ENCODE measurements at regions not wholly inside any gene's neighbourhood (a gene's known extent, or its start where the extent isn't known, plus 50 kb on each side); places are given as distances from the start of the nearest gene placed in this dataset.

DNA sequence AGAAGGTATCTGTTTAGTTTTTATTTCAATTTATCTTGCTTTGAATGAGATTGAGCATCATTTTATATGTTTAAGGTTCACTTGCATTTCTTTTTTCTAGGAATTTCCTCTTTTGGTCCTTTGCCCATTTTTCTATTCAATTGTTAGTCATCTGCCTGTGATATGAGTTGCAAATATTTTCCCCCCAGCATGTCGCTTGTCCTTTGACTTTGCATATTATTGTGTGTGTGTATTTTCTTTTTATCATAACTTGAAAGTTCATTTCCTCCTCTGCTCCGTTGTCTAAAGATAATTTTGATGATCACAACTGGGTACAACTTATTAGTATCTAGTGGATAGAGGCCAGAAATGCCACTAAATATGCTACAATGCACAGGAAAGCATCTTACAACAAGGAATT is 132.7 kb upstream of the MDFIC start:
- no peak overlapping the region for H3K4me3 Mint-ChIP-seq (ENCODE audit: unreplicated experiment)
- TF ChIP-seq, protein P1, sequence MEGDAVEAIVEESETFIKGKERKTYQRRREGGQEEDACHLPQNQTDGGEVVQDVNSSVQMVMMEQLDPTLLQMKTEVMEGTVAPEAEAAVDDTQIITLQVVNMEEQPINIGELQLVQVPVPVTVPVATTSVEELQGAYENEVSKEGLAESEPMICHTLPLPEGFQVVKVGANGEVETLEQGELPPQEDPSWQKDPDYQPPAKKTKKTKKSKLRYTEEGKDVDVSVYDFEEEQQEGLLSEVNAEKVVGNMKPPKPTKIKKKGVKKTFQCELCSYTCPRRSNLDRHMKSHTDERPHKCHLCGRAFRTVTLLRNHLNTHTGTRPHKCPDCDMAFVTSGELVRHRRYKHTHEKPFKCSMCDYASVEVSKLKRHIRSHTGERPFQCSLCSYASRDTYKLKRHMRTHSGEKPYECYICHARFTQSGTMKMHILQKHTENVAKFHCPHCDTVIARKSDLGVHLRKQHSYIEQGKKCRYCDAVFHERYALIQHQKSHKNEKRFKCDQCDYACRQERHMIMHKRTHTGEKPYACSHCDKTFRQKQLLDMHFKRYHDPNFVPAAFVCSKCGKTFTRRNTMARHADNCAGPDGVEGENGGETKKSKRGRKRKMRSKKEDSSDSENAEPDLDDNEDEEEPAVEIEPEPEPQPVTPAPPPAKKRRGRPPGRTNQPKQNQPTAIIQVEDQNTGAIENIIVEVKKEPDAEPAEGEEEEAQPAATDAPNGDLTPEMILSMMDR (IDR thresholded peaks at IDR 0.05): no peak
- peaks cover 25% of the 10 kb centered on the region for H3K4me1 Mint-ChIP-seq (ENCODE audit: unreplicated experiment)
- no peak overlapping the region for H3K27ac Mint-ChIP-seq (ENCODE audit: unreplicated experiment)
- H3K36me3 Mint-ChIP-seq (ENCODE audit: unreplicated experiment): no peaks in the 10 kb centered on the region
- DNase-seq (ENCODE audit: extremely low spot score, unreplicated experiment): no peak
- H3K27me3 Mint-ChIP-seq (ENCODE audit: unreplicated experiment): no peaks in the 10 kb centered on the region
- peaks cover 5% of the 10 kb centered on the region for H3K9me3 Mint-ChIP-seq (ENCODE audit: unreplicated experiment)

DNA sequence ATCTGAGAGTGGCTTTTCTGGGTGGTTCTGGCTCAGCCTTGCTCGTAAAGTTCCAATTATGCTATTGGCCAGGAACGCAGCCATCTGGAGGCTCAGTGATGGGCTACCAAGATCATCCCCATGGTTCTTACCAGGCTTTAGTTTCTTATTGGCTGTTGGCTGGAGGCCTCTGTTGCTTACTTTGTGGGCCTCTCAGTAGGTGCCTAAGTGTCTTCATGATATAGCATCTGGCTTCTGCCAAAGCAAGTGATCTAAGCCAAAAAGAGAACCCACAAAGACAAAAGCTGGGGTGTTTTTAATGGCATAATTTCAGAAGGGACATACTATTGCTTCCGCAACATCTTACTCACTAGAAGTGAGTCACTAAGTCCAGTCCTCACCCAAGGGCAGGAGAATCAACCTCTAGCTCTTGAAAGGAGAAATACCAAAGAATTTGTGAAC is 132.0 kb upstream of the MDFIC start:
- Mint-ChIP-seq H3K9me3 (ENCODE audit: unreplicated experiment) (peaks cover 5% of the 10 kb centered on the region), H3K27ac (ENCODE audit: unreplicated experiment) (peak overlapping the region; percentile 53), H3K27me3 (ENCODE audit: unreplicated experiment) (peaks cover 2% of the 10 kb centered on the region), H3K4me3 (ENCODE audit: unreplicated experiment) (no peak overlapping the region), H3K36me3 (ENCODE audit: unreplicated experiment) (no peaks in the 10 kb centered on the region), H3K4me1 (ENCODE audit: unreplicated experiment) (peaks cover 25% of the 10 kb centered on the region)
- DNase-seq (ENCODE audit: extremely low spot score, unreplicated experiment): no peak
- TF ChIP-seq, protein P1 (IDR thresholded peaks at IDR 0.05): no peak

DNA sequence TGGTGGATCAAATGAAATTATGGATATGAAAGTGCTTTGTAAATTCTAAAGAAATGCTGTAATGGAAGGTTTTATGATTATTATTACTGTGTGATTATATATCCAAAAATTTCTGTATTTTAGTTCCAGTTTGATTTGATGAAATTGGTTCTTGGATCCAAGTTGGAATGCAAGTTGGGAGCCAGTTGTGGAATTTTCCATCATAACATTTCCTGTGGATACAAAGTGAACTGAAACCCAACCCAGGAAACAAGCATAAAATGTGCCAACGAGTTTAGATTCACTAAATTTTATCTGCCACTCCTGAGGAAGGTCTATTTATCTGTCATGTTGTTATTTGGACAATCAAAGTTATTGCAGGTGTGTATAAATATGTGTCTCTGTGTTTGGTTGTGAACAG is 131.4 kb upstream of the MDFIC start:
- no peak overlapping the region for H3K4me3 Mint-ChIP-seq (ENCODE audit: unreplicated experiment)
- TF ChIP-seq, protein P1 (IDR thresholded peaks at IDR 0.05): no peak
- no peak for DNase-seq (ENCODE audit: extremely low spot score, unreplicated experiment)
- peaks cover 25% of the 10 kb centered on the region for H3K4me1 Mint-ChIP-seq (ENCODE audit: unreplicated experiment)
- H3K27ac Mint-ChIP-seq (ENCODE audit: unreplicated experiment): peak overlapping the region; percentile 29
- H3K36me3 Mint-ChIP-seq (ENCODE audit: unreplicated experiment): no peaks in the 10 kb centered on the region
- H3K9me3 Mint-ChIP-seq (ENCODE audit: unreplicated experiment): peaks cover 5% of the 10 kb centered on the region
- peaks cover 7% of the 10 kb centered on the region for H3K27me3 Mint-ChIP-seq (ENCODE audit: unreplicated experiment)

DNA sequence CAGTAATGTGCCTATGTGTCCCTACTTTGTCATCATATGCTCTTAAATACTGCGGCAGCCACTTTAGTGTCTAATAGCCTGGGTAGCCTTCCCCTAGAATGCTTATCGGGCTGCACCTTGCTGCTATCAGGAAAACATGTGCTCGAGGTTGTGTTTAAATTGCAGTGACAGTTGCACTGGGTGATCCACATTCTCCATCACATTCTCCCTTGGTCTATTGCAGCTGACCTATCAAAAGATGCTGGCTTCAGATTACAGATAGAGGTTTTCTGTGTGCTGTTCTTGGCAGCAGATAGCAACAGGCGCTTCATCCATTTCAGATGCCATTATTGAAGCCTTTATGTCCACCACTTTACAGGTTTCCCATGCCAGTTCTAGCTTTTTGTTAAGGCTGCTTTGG is 130.1 kb upstream of the MDFIC start:
- no peak for DNase-seq (ENCODE audit: extremely low spot score, unreplicated experiment)
- no peak overlapping the region for H3K4me3 Mint-ChIP-seq (ENCODE audit: unreplicated experiment)
- H3K36me3 Mint-ChIP-seq (ENCODE audit: unreplicated experiment): no peaks in the 10 kb centered on the region
- H3K27me3 Mint-ChIP-seq (ENCODE audit: unreplicated experiment): peaks cover 11% of the 10 kb centered on the region
- H3K9me3 Mint-ChIP-seq (ENCODE audit: unreplicated experiment): peaks cover 5% of the 10 kb centered on the region
- H3K4me1 Mint-ChIP-seq (ENCODE audit: unreplicated experiment): peaks cover 25% of the 10 kb centered on the region
- TF ChIP-seq, protein P1 (IDR thresholded peaks at IDR 0.05): no peak
- no peak overlapping the region for H3K27ac Mint-ChIP-seq (ENCODE audit: unreplicated experiment)

DNA sequence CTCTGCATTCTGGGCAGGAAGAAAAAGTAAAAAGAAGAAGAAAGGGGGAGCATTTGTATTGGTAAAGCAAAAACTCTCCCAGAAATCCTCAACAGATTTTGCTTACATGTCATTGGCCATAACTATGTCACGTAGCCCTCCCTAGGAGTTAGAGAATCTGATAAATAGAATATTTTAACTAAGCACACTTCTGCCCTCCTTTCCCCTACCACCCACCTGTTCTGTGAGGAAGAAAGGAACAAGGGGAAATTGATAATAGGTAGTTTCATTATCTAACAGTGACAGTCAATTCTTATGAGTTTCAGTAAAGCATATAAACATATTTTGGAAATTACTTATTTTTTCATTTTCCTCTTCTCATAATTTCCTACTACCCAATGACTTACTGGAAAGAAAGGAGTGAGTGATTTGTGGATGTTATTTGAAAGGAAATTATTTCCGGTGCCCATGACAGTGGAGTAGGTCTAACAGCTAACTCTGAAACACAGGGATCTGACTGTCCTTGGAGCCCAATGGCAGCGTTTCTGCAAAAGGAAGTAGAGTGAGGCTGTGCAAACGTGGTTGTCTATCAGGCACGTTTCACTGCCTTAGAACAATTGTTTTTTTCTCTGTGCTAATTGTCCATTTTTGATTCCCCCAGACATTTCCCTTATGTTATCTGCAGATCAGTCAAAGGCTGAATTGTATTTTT is 128.6 kb upstream of the MDFIC start:
- Mint-ChIP-seq H3K9me3 (ENCODE audit: unreplicated experiment) (peaks cover 4% of the 10 kb centered on the region), H3K27me3 (ENCODE audit: unreplicated experiment) (peaks cover 14% of the 10 kb centered on the region), H3K4me1 (ENCODE audit: unreplicated experiment) (peaks cover 25% of the 10 kb centered on the region), H3K27ac (ENCODE audit: unreplicated experiment) (no peak overlapping the region), H3K4me3 (ENCODE audit: unreplicated experiment) (no peak overlapping the region), H3K36me3 (ENCODE audit: unreplicated experiment) (no peaks in the 10 kb centered on the region)
- DNase-seq (ENCODE audit: extremely low spot score, unreplicated experiment): no peak
- TF ChIP-seq, protein P1 (IDR thresholded peaks at IDR 0.05): no peak
